ENCODE measurements at regions not wholly inside any gene's neighbourhood (a gene's known extent, or its start where the extent isn't known, plus 50 kb on each side); places are given as distances from the start of the nearest gene placed in this dataset.

DNA sequence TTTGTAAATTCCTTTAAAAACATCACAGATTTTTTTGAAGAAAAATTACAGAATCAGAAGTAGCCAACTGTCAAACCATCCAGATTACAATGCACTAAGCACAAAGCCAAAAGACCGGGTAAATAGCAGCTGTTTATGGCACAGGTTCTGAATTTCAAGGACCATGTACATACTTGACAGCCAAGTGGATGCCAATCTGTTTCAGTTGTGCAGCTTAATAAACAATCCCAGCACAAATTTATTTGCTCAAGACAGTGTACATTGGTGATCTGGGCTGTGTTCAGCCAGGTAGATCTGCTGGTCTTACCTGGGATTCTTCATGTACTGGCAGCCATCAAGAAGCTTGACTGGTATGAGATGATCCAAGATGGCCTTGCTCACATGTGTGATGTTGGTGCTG lies 229.8 kb upstream of the FLRT2 start:
- TF ChIP-seq POLR2A (IDR thresholded peaks at IDR 0.05; ENCODE audit: low read length) (no peak), GATA1 (IDR thresholded peaks at IDR 0.05; ENCODE audit: low read depth, low read length) (no peak)

Measured in erythroblast (primary cell).